Endothelial cell of umbilical vein (primary cell): ENCODE measurements at regions not wholly inside any gene's neighbourhood (a gene's known extent, or its start where the extent isn't known, plus 50 kb on each side); places are given as distances from the start of the nearest gene placed in this dataset.

ENCODE experiments used
- EZH2 ChIP-seq: IDR thresholded peaks from 2 replicates; pipeline ENCODE4 v1.6.1; 2012; ENCODE audit warnings: borderline replicate concordance, low read depth, mild to moderate bottlenecking, moderate library complexity, low read length, inconsistent platforms; ENCODE audit not compliant: severe bottlenecking
- FOS ChIP-seq: IDR thresholded peaks from 2 replicates; pipeline ENCODE4 v1.6.1; 2011; ENCODE audit warnings: mild to moderate bottlenecking, low read length, moderate library complexity, borderline replicate concordance; ENCODE audit not compliant: insufficient read depth
- JUN ChIP-seq: IDR thresholded peaks from 2 replicates; pipeline ENCODE4 v1.6.1; 2011; ENCODE audit warnings: borderline replicate concordance, low read depth; ENCODE audit not compliant: insufficient read length, insufficient read depth
- MYC ChIP-seq: IDR thresholded peaks from one replicate; pipeline ENCODE4 v1.6.1; 2011; ENCODE audit warnings: mild to moderate bottlenecking, low read depth, low read length
- POLR2A ChIP-seq: IDR thresholded peaks from 2 replicates; pipeline ENCODE4 v1.6.1; 2012; ENCODE audit warnings: low read depth, mild to moderate bottlenecking, control low read depth, low read length
- POLR2AphosphoS5 ChIP-seq: IDR thresholded peaks from 2 replicates; pipeline ENCODE4 v1.6.1; 2012; ENCODE audit warnings: low read depth, mild to moderate bottlenecking, control low read depth, low read length, moderate library complexity; ENCODE audit not compliant: insufficient read depth
- TF ChIP-seq, protein P1 (sequence below), 2 donors: IDR thresholded peaks; 1 replicate in 1 of 2; 2 replicates in 1 of 2; pipeline ENCODE4 v1.5.1; 2011; ENCODE audit warnings: low read length in 2 of 2, mild to moderate bottlenecking in 2 of 2, moderate library complexity in 2 of 2, control low read depth in 1 of 2, inconsistent platforms in 1 of 2, low read depth in 1 of 2; ENCODE audit not compliant: insufficient read depth in 1 of 2; ENCODE audit errors: extremely low read depth in 1 of 2
- TF ChIP-seq, protein P2 (sequence below): IDR thresholded peaks from 2 replicates; pipeline ENCODE4 v1.6.1; 2011; ENCODE audit not compliant: insufficient read depth, insufficient read length

DNA sequence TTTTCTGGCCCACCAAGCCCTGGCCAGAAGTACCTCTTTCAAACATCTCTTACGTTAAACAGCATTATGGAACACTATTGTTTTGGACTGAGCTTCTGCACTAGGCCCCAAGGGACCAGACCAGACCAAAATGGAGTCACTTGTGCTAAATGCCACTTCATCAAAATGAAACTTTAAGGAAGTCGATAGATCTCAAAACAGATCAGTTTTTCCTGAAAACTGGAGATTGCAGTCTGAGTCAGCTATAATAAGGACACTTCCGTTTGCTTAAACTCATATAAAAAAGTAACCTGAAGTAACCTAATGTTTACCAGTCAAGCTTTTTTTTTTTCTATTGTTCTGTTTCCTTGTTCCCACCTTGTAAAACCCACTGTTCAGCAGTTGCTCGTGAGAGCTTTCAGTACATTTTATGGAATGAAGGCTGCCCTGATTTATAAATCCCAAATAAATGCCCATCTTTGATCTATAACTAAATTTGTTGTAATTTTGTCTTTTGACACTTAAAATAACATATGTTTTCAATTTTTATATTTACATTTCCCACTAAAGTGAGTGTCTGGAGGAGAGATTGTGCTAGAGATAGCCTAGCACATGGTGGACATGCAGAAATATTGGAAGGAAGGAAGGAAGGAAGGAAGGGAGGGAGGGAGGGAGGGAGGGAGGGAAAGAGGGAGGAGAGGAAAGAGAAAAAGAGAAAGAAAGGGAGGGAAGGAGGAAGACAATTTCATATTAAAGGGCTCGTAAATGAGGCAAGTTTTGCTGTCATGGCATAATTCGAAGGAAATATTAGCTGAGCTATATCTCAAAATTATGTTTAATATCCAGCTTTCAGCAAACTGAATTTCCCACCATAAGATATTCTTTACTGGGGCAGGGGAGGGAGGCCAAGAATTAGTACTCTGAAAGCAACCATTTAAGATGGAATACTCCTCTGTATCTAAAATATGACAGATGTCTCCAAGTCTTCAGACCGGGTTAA is 77.0 kb upstream of the CXADR start:
- TF ChIP-seq MYC (no peak), EZH2 (no peak), POLR2A (no peak), POLR2AphosphoS5 (no peak), JUN (no peak), FOS (no peak)
- TF ChIP-seq, protein P1, sequence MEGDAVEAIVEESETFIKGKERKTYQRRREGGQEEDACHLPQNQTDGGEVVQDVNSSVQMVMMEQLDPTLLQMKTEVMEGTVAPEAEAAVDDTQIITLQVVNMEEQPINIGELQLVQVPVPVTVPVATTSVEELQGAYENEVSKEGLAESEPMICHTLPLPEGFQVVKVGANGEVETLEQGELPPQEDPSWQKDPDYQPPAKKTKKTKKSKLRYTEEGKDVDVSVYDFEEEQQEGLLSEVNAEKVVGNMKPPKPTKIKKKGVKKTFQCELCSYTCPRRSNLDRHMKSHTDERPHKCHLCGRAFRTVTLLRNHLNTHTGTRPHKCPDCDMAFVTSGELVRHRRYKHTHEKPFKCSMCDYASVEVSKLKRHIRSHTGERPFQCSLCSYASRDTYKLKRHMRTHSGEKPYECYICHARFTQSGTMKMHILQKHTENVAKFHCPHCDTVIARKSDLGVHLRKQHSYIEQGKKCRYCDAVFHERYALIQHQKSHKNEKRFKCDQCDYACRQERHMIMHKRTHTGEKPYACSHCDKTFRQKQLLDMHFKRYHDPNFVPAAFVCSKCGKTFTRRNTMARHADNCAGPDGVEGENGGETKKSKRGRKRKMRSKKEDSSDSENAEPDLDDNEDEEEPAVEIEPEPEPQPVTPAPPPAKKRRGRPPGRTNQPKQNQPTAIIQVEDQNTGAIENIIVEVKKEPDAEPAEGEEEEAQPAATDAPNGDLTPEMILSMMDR (IDR thresholded peaks at IDR 0.05; ENCODE audit: extremely low read depth in 1 of 2, insufficient read depth in 1 of 2, low read depth in 1 of 2, low read length in 2 of 2) = no peak
- TF ChIP-seq, protein P2, sequence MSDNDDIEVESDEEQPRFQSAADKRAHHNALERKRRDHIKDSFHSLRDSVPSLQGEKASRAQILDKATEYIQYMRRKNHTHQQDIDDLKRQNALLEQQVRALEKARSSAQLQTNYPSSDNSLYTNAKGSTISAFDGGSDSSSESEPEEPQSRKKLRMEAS = no peak
